H1 (cell line): ENCODE measurements at regions not wholly inside any gene's neighbourhood (a gene's known extent, or its start where the extent isn't known, plus 50 kb on each side); places are given as distances from the start of the nearest gene placed in this dataset.

Source experiments
- CTCF ChIA-PET: fragments of 300-600 bp; sonication (Branson Sonifier 250); formaldehyde crosslinking; loops from one replicate; lab custom pipeline; 2021; ENCODE audit not compliant: partially characterized antibody; lab: Charles Lee
- POLR2A ChIA-PET: fragments of 300-600 bp; sonication (Branson Sonifier 250); formaldehyde crosslinking; loops from one replicate; lab custom pipeline; 2021; ENCODE audit warnings: inconsistent platforms; ENCODE audit not compliant: partially characterized antibody; lab: Charles Lee
- DNase-seq, 2 experiments: peaks; one replicate each; pipeline versions ENCODE4 v3.0.0 to v3.0.0-alpha.2; 2010 to 2022; ENCODE audit warnings: low spot score in 2 of 2, low read depth in 1 of 2, mixed read lengths in 1 of 2
- FAIRE-seq: peaks from 2 replicates; lab custom pipeline; 2011; peaks lifted over from hg19 to GRCh38; lab: Jason Lieb, UNC
- H2AFZ ChIP-seq: 2 replicates; pipeline ENCODE4 v1.8.1; 2012; ENCODE audit warnings: low read length, inconsistent platforms
- H2AK5ac ChIP-seq: 2 replicates; pipeline ENCODE4 v1.6.1; 2013; ENCODE audit warnings: low read depth, low read length
- H2BK120ac ChIP-seq: replicated peaks from 2 replicates; pipeline ENCODE3; 2013; ENCODE audit warnings: low read depth, low read length, inconsistent platforms
- H2BK12ac ChIP-seq: 2 replicates; pipeline ENCODE4 v1.6.1; 2013; ENCODE audit warnings: low read depth, low read length
- H2BK15ac ChIP-seq: 2 replicates; pipeline ENCODE4 v1.6.1; 2013; ENCODE audit warnings: low read length
- H2BK20ac ChIP-seq: 2 replicates; pipeline ENCODE4 v1.6.1; 2013; ENCODE audit warnings: low read length
- H2BK5ac ChIP-seq: 2 replicates; pipeline ENCODE4 v1.6.1; 2013; ENCODE audit warnings: low read depth, low read length
- H3K14ac ChIP-seq: 2 replicates; pipeline ENCODE4 v1.6.1; 2013; ENCODE audit warnings: inconsistent platforms; ENCODE audit not compliant: insufficient read length
- H3K18ac ChIP-seq: 2 replicates; pipeline ENCODE4 v1.6.1; 2013; ENCODE audit warnings: low read length; ENCODE audit errors: extremely low read depth
- H3K23ac ChIP-seq: 2 replicates; pipeline ENCODE4 v1.6.1; 2013; ENCODE audit warnings: inconsistent platforms; ENCODE audit not compliant: insufficient read length
- H3K23me2 ChIP-seq: 2 replicates; pipeline ENCODE4 v1.6.1; 2013; ENCODE audit warnings: low read depth, low read length
- H3K27ac ChIP-seq: 2 replicates; pipeline ENCODE4 v1.6.1; 2011; ENCODE audit warnings: low read depth, low read length, inconsistent platforms
- H3K27me3 ChIP-seq, 4 experiments: replicated peaks in 1 of 4; 1 replicate in 1 of 4; 2 replicates in 3 of 4; pipeline versions ENCODE4 v1.6.1 to v1.8.1; 2011 to 2013; ENCODE audit warnings: low read length in 3 of 4, mild to moderate bottlenecking in 3 of 4, inconsistent platforms in 2 of 4, mixed read lengths in 2 of 4, moderate library complexity in 1 of 4; ENCODE audit not compliant: control insufficient read depth in 3 of 4, insufficient read depth in 3 of 4; ENCODE audit errors: extremely low read depth in 1 of 4
- H3K36me3 ChIP-seq, 4 experiments: 2 replicates each; pipeline versions ENCODE4 v1.6.1 to v1.8.1; 2011 to 2013; ENCODE audit warnings: mild to moderate bottlenecking in 4 of 4, low read length in 3 of 4, moderate library complexity in 2 of 4, control low read depth in 1 of 4, inconsistent platforms in 1 of 4; ENCODE audit not compliant: insufficient read depth in 4 of 4, control insufficient read depth in 2 of 4
- H3K4ac ChIP-seq: replicated peaks from 2 replicates; pipeline ENCODE3; 2013; ENCODE audit warnings: low read length, low read depth, mixed read lengths, inconsistent platforms; ENCODE audit not compliant: insufficient read length
- H3K4me1 ChIP-seq, 4 experiments: replicated peaks in 1 of 4; 1 replicate in 1 of 4; 2 replicates in 3 of 4; pipeline versions ENCODE4 v1.6.1 to v1.8.1; 2011 to 2013; ENCODE audit warnings: low read length in 3 of 4, inconsistent platforms in 2 of 4, mixed read lengths in 1 of 4; ENCODE audit not compliant: insufficient read depth in 4 of 4, control insufficient read depth in 3 of 4
- H3K4me2 ChIP-seq, 2 experiments: 2 replicates each; pipeline versions ENCODE4 v1.6.1 to v1.8.1; 2011 to 2013; ENCODE audit warnings: low read depth in 2 of 2, low read length in 2 of 2, control low read depth in 1 of 2, inconsistent platforms in 1 of 2, mild to moderate bottlenecking in 1 of 2; ENCODE audit not compliant: insufficient read depth in 1 of 2
- H3K4me3 ChIP-seq, 4 experiments: fragments of 200-600, 300-600 bp in 1 of 4; sonication (generic), shearing (Covaris generic), sonication (Bioruptor Twin) in 1 of 4; 2 replicates each; pipeline versions ENCODE4 v1.5.1 to v1.8.1; 2011 to 2016; ENCODE audit warnings: low read length in 4 of 4, low read depth in 3 of 4, control low read depth in 2 of 4, inconsistent platforms in 2 of 4, mild to moderate bottlenecking in 2 of 4, mixed read lengths in 1 of 4, moderate library complexity in 1 of 4; ENCODE audit not compliant: insufficient read depth in 2 of 4; ENCODE audit errors: extremely low read depth in 1 of 4
- H3K56ac ChIP-seq: replicated peaks from 2 replicates; pipeline ENCODE3; 2013; ENCODE audit warnings: low read depth, mild to moderate bottlenecking, mixed read lengths, low read length, inconsistent platforms; ENCODE audit not compliant: insufficient read length
- H3K79me1 ChIP-seq: 2 replicates; pipeline ENCODE4 v1.6.1; 2013; ENCODE audit warnings: low read depth, low read length, control low read depth
- H3K79me2 ChIP-seq, 2 experiments: 2 replicates each; pipeline versions ENCODE4 v1.6.1 to v1.8.1; 2012 to 2013; ENCODE audit warnings: low read length in 2 of 2, mild to moderate bottlenecking in 2 of 2, inconsistent platforms in 1 of 2; ENCODE audit not compliant: insufficient read depth in 2 of 2, control insufficient read depth in 1 of 2
- H3K9ac ChIP-seq, 4 experiments: replicated peaks in 1 of 4; 1 replicate in 1 of 4; 2 replicates in 3 of 4; pipeline versions ENCODE4 v1.6.1 to v1.8.1; 2011 to 2013; ENCODE audit warnings: low read depth in 3 of 4, low read length in 3 of 4, control low read depth in 2 of 4, mild to moderate bottlenecking in 2 of 4, moderate library complexity in 2 of 4, inconsistent platforms in 1 of 4; ENCODE audit errors: extremely low read depth in 1 of 4
- H3K9me3 ChIP-seq, 2 experiments: 2 replicates each; pipeline versions ENCODE4 v1.6.1 to v1.8.1; 2012 to 2013; ENCODE audit warnings: mild to moderate bottlenecking in 2 of 2, moderate library complexity in 2 of 2, control low read depth in 1 of 2, inconsistent platforms in 1 of 2, low read depth in 1 of 2, low read length in 1 of 2, mixed read lengths in 1 of 2; ENCODE audit not compliant: insufficient read depth in 2 of 2
- H4K20me1 ChIP-seq, 2 experiments: replicated peaks in 1 of 2; 2 replicates each; pipeline versions ENCODE3 to v1.8.1; 2011 to 2013; ENCODE audit warnings: inconsistent platforms in 2 of 2, low read length in 2 of 2, mild to moderate bottlenecking in 1 of 2; ENCODE audit not compliant: insufficient read depth in 2 of 2, control insufficient read depth in 1 of 2
- H4K5ac ChIP-seq: 2 replicates; pipeline ENCODE4 v1.6.1; 2013; ENCODE audit warnings: low read length, low read depth, mixed read lengths, inconsistent platforms; ENCODE audit not compliant: insufficient read length
- H4K8ac ChIP-seq: 2 replicates; pipeline ENCODE4 v1.8.0; 2013; ENCODE audit warnings: mild to moderate bottlenecking, moderate library complexity, low read length, inconsistent platforms; ENCODE audit not compliant: insufficient read depth; ENCODE audit errors: extremely low read depth
- H4K91ac ChIP-seq: replicated peaks from 2 replicates; pipeline ENCODE3; 2013; ENCODE audit warnings: low read length, mixed read lengths, inconsistent platforms; ENCODE audit not compliant: insufficient read length
- KDM5A ChIP-seq: fragments of 200-600 bp; IDR thresholded peaks from 2 replicates; pipeline ENCODE4 v1.7.1; 2012; ENCODE audit warnings: mild to moderate bottlenecking, low read length, inconsistent platforms, mixed read lengths
- RAD21 ChIP-seq, 2 experiments: IDR thresholded peaks in 1 of 2; conservative IDR thresholded peaks in 1 of 2; 2 replicates each; pipeline ENCODE4 v1.6.1; 2011; ENCODE audit warnings: low read depth in 2 of 2, low read length in 2 of 2, improper control_type of control experiment in 1 of 2, inconsistent platforms in 1 of 2, mild to moderate bottlenecking in 1 of 2, moderate library complexity in 1 of 2

DNA sequence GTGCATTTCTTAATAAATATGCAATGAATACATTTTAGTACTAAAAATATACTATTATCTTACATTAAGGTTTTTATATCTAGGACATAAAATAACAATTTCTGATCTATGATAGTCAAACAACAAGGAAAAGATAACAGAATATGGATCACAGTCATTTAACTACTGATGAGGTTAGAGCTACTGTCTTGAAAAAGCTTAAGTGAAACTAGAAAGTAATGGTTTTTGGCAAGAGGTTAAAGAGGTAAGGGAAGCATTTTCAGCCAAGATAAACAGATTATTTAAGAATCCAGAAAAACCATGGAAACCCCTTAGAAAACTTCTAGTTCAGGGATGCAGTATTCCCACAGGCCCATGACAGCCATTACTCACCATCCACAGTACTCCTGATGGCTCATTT is 787.4 kb downstream of the DACH1 start:
- ChIA-PET CTCF (interaction anchor here (0.9 kb wide), 1 partner anchor 12 kb away, joined by 3 read pairs; no protein-coding TSS in a partner anchor), POLR2A (interaction anchor here (0.7 kb wide), 1 partner anchor 457 kb away, joined by 3 read pairs; no protein-coding TSS in a partner anchor)
- peak overlapping the region; percentile 50; the same call in 1 of the 2 replicates for H2AFZ ChIP-seq
- H2AK5ac ChIP-seq = no peak overlapping the region
- H3K4me3 ChIP-seq = no peak overlapping the region
- no peak overlapping the region for H3K4me2 ChIP-seq
- DNase-seq = no peak
- H4K91ac ChIP-seq = no peak overlapping the region
- no peak overlapping the region for H2BK5ac ChIP-seq
- H2BK20ac ChIP-seq = no peak overlapping the region
- H3K36me3 ChIP-seq = no peaks in the 10 kb centered on the region
- H3K27me3 ChIP-seq = no peaks in the 10 kb centered on the region
- H3K18ac ChIP-seq = no peak overlapping the region
- H3K79me1 ChIP-seq = no peaks in the 10 kb centered on the region
- no peaks in the 10 kb centered on the region for H3K79me2 ChIP-seq
- no peak overlapping the region for H3K56ac ChIP-seq
- H3K23me2 ChIP-seq = no peaks in the 10 kb centered on the region
- H2BK15ac ChIP-seq = no peak overlapping the region
- peaks cover 0 to 3% (median 0%) of the 10 kb centered on the region in 4 experiments; a peak in 3 of 7 replicates for H3K4me1 ChIP-seq
- no peak overlapping the region for H4K5ac ChIP-seq
- no peak overlapping the region for H3K9ac ChIP-seq
- H3K23ac ChIP-seq = no peak overlapping the region
- no peak for TF ChIP-seq RAD21 (IDR thresholded peaks at IDR 0.05 in 1 of 2, conservative IDR thresholded peaks at IDR 0.05 in 1 of 2; ENCODE audit: low read depth in 2 of 2, low read length in 2 of 2)
- no peak for TF ChIP-seq KDM5A
- TF ChIP-seq, all 59 proteins: peak for 0
- Histone ChIP-seq H2BK120ac (no peak overlapping the region), H3K14ac (no peak overlapping the region), H3K27ac (no peak overlapping the region), H3K9me3 (no peaks in the 10 kb centered on the region), H3K4ac (no peak overlapping the region), H2BK12ac (no peak overlapping the region), H4K20me1 (no peaks in the 10 kb centered on the region), H4K8ac (no peak overlapping the region)
- FAIRE-seq = no peak
